ENCODE measurements at regions not wholly inside any gene's neighbourhood (a gene's known extent, or its start where the extent isn't known, plus 50 kb on each side); places are given as distances from the start of the nearest gene placed in this dataset.

DNA sequence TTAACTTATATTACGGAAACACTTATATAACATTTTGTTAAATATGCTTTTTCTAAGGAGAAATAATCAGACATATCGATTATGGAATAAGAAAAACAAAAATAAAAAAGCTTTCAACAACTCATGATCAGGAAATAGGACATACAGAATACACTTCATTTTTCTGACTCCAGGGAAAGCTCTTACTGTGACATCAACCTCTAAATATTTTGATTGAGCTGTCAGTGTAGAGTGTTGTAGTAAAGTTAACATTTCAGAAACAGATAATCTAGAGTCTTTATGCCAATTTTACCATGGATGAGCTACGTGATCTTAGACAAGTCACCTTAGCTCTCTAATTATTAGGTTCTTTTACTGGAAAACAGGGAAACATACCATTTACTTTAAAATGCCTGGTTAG, 218.9 kb upstream of the SORCS1 start:
- DNase-seq = no peak

DNA sequence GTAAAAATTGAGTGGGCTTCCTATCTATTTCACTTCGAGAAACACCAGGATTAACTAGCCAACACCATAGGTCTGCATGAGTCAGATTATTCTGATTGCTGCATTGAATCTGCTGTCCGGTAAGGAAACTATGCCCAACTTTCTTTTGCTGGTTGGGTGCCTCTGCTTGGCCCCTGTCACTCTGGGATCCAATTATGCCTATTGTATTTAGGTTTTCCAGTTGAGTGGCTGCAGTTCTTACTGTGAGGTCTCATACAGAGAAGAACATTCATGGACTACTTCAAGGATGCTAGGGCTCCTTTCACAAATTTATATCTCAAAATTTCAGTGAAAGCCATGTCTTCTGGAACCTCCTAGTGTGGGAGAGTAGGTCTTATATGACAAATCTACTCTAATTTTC, 215.1 kb upstream of the SORCS1 start:
- DNase-seq = no peak

DNA sequence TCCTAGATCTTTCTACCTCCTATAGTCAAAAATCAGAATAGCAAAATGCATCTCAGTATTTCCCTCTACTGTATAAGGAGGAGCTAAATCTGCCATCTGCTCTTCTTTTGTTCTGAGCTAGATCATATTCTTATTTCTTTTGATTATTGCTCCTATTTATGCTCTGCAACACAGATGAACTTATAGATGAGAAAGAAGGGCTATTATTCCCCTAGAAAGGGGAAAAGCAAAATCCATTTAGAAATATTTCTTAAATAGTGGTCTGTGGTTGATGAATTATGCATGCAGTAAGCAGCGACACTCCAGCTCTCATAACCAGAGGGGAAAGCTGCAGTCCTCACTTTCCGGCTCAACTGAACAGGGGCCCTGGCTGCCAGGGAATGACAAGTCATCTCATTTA, 207.3 kb upstream of the SORCS1 start:
- DNase-seq = no peak

DNA sequence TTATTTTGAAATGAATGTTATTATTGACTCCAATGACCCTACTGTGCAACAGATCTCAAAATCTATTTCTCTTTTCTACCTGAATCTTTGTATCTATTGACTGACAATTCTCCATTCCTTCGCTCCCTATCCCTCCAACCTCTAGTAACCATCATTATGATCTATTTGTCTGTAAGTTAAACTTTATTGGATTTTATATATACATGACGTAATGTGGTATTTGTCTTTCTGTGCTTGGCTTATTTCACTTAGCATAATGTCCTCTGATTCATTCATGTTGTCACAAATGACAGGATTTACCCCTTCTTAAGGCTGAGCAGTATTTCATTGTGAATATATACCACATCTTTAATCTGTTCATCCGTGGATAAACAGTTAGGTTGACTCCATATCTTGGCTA, 200.4 kb upstream of the SORCS1 start:
- DNase-seq = no peak

DNA sequence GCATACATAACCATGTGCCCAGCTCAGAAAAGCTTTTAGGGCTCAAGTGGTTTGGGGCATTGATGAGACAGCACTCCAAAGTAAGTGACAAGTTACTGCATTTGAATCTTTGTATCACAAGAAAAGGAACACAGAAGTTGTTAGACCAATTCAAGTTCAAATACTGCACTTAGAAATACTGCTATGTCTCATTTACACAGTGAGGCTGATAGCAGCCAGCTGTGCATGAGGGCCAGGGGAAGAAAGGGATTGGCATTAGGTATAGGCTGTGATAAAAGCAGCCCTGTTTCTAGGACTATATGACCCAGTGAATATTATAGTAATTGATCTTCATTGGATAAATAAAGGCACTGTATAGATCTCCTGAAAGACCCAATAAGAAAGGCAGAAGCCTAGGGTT, 197.8 kb upstream of the SORCS1 start:
- no peak for DNase-seq

DNA sequence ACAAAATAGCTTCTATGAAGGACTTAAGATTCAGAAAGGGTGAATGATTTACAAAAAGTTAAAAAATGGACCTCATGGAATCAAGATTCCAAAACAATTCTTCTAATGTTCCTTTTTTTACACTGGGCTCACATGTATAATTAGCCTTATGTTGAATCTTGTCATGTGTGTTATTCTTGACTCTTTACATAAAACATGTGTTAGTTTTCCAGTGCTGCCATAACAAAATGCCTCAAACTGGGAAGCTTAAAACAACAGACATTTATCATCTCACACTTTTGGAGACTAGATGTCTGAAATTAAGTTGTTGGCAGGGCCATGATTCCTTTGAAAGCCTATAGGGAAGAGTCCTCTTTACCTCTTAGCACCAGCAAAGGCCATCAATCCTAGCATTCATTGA, 192.5 kb upstream of the SORCS1 start:
- DNase-seq = no peak

DNA sequence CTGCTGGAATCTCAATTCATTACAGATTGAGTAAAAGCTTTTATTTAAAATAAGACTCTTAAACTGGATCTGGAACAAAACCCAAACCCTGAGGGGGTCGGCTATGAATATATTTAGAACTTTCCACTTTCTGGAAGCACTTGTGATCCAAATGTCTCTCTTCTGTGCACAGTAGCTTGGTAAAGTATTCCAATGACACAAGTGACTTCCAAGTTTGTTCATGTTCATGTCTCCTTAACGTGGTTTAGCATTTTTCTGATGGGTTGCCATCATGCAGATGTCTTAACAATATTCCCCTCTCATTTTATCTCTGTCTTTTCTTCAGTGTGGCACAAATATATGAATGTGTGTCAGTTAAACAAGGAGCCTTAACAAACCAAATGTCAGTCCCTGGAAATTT, 191.9 kb upstream of the SORCS1 start:
- DNase-seq = no peak

DNA sequence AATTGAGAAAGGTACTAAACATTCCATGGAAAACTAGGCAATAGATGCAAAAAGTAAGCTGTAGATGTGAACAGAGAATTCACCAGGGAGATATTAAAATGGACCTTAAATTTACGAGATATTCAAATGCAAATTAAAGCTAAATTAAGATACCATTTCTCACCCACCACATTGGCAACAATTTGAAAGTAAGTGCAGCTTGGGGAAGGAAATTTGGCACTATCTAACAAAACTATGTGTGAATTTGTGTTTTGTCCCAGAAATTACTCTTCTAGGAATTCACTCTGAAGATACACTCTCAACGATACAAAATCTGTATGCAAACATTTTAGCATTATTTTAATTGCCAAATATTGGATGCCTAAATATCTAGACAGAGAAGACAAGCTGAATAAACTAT, 178.2 kb upstream of the SORCS1 start:
- DNase-seq = no peak

DNA sequence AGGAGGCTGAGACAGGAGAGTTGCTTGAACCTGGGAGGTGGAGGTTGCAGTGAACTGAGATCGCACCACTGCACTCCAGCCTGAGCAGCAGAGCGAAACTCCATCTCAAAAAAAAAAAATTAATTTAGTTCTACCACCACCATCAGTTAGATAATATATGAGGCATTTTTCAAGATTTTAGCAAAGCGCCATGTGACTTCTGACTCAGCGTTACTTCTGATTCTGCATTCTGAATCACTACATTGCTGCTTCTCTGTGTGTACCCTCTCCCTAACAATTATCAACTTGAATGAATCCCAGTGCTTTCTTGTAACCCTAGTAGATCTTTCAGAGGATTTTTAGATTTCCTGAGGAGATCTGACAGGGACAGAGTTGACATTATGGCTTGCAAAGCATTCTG, 176.8 kb upstream of the SORCS1 start:
- no peak for DNase-seq

DNA sequence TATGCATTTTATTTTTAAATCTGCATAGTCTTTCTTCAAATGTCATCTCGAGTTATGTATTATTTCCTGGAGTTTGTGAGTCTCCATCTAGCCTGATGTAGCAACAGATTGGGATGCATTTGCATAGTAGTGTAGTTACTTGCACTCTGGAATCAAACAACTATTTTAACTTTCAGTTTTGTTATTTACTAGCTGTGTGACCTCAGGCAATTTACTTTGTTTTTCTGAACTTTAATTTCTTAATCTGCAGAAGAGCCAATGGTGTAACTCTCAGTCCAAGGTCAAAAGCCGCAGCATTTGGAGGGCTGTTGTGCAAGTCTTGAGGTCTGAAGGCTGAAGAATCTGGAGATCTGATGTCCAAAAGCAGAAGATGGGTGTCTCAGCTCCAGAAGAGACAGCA, 175.8 kb upstream of the SORCS1 start:
- DNase-seq = no peak

DNA sequence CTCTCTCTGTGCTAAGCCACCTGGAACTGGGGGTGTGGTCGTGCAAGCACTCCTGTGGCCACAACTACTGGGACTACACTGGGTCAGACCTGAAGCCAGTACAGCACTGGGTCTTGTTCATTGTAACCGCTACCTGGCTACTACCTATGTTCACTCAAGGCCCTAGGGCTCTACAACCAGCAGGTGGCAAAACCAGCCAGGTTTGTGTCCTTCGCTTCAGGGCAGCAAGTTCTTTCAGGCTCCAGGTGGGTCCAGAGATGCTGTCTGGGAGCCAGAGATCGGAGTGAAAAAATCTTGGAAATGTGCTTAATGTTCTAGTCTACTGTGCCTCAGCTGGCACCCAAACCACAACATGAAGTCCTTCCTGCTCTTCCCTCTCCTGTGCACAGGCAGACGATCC, 171.6 kb upstream of the SORCS1 start:
- no peak for DNase-seq

DNA sequence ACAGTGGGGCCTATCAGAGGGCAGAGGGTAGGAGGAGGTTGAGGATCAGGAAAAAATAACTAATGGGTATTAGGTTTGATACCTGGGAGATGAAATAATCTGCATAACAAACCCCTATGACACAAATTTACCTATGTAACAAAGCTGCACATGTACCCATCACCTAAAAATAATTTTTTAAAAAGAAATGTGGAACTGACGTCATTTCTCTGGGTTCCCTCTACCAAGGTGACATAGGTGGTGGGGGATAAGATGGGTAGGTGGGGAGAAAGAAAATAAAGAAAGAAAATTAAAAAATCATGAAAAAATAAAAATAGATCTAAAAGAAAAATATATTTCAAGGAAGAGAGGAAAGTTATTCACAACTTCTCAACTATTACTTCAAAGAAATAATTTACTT, 153.1 kb upstream of the SORCS1 start:
- DNase-seq = no peak

DNA sequence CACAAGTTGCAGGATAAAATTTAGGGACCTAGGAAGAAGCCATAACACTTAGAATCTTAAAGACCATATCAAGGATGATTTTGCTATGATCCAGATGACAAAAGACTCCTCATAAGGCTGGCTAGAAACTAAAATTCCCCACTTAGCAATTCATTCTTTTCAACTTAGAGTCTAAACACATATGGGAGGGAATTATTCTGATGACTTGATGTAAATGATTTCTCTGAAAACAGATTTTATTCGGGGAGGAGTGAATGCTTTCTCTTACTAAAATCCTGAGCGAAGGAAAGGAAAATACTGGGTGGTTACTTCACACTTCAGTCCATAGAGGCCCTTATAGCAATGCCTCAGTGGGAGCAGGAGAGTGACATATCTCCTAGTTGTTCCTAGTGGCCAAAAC, 138.7 kb upstream of the SORCS1 start:
- DNase-seq = no peak

DNA sequence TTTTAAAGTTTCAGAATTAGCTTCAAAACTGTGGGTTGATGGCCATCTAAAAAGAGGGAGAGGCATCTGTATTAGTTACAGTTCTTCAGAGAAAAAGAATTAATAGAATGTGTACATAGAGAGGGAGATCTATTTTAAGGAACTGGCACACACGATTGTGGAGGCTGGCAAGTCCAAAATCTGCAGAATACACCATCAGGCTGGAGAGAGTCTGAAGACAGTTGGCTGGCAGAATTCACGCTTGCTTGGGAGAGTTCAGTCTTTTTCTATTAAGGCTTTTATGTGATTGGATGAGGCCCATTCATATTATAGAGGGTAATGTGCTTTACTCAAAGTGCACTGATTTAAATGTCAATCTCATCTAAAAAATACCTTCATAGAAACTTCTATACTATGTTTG, 135.1 kb upstream of the SORCS1 start:
- no peak for DNase-seq

DNA sequence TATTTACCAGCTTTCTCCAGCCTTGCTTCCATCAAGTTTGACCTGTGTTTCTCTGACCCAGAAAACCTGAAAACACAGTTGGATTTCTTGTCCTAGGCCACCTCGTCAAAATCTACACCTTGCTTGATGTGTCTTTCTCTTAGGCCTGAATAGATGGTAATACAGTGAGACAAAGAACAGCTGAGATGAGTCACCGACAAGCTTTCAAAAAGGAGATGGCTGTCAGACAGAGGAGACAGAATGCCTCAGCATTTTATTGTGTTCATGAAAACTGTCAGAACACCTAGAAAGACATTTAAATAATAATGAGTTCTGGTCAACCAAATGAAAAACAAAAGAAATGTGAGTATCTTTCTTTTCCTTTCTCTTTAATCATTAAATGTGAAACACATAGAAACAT, 119.7 kb upstream of the SORCS1 start:
- DNase-seq = no peak

DNA sequence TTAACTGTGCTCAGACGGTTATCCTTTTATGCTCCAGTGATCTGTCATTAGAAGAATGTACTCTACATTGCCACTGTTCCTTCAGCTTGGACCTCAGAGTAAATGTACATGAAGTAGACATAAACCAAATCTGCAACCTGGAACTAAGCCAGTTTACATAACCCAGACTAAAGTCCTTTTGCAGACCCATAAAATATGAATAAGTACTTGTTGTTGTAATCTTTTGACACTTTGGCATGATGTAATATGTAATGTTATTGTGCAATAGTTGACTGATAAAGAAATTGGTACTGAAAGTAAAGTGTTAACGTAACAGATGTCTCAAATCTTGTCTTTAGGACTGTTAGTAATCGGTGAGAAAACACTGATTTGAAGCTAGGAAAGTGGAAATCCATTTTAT, 115.8 kb upstream of the SORCS1 start:
- no peak for DNase-seq

DNA sequence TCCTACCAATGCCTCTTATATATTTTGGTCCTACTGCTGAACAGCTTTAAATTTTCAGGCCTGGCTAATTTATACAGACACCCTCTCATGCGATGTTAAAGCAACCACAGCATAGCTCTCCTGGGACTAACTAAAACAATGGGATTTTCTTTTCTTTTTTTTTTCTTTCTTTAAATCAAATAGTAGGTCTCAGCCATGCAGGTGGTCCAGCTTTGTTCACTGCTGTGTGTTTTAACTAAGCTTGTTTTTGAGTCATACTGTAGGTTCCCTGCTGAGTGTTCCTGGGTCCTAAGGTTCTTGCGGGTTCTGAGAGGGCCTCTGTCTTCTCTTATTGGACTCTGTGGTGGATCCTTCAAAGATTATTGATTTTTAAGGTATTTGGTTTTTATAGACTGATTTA, 113.1 kb upstream of the SORCS1 start:
- DNase-seq = no peak

DNA sequence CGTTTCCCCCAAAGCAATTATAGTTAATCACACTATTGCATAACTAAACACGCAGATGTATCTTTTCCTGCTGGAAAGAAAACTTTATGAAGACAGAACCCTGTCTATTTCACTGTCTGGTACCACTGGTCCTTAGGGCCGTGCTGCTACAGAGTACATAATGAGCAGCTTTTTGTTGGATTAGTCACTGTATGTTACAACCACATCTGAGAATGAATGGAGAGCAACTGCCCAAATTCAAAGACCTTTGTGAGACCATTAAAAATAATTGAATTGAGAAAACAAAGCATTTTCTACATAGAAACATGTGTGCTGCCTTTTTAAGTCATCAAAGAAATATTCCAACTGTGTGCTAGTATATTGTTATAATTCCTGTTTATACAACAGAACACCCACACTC, 111.3 kb upstream of the SORCS1 start:
- no peak for DNase-seq

DNA sequence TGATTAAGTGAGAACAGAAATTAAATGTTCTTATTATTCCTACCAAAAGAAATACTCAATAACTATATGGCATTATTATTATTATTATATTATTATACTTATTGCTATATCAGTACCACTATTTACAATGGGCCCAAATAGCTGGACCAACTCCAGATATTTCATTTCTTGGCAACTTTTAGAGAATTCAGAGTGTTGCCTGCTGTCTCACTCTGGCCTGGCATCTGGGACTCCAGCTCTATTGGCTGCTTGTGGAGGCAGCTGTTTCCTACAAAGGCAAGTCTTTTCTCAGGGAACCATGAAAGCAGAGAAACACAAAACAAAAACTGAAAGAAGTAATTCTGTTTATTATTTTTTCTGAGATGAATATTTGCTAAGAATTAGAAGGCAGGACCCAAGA, 105.1 kb upstream of the SORCS1 start:
- DNase-seq = no peak

DNA sequence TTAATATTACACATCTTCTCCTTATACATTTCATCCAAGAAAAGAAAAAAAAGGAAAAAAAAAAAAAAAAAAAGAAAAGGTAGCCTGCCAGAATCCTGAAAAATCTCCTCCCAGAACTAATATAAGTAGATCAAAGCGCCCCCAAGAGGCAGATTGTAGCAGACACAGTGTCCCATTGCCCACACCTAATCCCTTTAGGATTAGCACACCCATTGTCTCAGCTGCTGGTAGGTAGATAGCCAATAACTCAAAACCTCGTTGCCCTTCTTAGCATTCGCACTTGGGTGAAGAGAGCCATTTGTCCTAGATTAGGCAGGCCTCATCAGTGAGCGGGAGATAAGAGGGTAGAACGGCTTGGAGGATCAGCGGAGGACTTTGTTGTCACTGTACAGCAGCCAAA, 100.2 kb upstream of the SORCS1 start:
- peak in 1 of 2 experiments; percentile 0 for DNase-seq

DNA sequence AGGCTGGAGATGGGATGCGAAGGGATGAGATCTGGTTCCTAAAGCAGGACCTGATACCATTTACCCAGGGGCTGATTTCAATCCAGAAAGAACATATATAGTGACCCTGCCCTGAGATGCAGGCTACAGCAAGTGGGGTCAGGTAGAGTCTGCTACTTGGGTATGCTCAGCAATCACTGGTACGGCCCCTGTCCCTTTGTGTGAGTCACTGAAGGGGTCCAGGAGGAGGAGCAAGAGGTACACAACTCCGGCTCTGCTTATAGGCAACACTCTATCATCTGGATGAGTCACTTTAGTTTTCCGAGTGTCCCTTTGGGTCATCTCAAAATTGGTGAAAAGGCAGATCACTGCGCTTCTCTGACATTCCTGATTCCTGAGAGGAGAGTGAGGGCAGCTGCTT, 79.6 kb upstream of the SORCS1 start:
- DNase-seq = no peak

DNA sequence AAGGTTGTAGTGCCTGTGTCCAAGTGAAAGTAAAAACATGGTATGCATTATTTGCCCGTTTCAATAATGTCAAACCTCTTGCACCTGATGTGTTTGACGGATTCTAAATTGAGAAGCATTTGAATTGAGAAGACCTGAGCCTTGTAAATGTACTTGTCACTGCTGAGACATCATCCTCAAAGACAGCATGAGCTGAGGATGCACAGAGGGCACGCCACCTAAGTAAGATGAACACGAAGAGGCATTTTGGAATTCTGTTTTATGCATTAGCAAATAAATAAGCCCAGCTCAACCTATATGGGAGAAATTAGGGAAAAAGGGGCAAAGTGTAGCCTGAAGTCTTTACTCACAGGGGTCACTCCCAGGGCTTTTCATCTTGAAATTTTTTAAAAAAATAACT, 73.8 kb upstream of the SORCS1 start:
- DNase-seq = no peak

DNA sequence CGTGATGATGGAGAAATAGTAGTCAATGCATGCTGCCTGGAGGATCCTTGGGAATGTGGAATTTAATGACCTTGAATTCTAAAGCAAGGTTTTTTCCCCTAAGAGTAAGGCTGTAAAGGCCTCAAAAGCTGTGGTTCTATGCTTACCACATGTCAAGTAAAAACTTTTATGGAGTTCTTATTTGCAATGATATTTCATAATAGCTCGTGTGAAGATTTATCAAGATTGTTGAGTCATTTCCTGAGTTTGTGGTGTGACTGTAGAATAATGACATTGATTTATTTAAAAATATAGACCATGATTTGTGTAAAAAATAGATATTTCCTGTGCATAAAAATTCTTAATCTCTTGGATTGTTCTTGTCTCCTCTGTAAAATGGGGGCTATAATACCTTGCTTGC, 67.5 kb upstream of the SORCS1 start:
- no peak for DNase-seq

DNA sequence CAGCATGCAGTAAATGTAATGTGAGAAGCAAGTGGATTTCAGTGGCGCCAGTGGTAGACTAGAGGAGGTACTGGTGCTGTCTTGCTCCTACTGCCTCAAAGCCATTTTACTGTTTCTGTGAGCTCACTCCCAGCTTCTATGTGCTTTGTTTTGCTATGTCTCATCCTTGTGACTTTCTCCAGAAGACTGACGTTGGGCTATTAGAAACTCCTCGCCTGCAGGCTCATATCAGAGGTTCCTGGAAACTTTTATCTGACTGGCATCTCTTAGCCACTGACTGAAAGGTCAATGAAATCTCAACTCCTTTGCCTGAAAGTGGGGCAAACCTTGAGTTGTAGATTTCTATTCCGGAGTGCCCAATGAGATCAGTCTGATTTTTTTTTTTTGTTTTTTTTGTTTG, 66.4 kb upstream of the SORCS1 start:
- DNase-seq = no peak

DNA sequence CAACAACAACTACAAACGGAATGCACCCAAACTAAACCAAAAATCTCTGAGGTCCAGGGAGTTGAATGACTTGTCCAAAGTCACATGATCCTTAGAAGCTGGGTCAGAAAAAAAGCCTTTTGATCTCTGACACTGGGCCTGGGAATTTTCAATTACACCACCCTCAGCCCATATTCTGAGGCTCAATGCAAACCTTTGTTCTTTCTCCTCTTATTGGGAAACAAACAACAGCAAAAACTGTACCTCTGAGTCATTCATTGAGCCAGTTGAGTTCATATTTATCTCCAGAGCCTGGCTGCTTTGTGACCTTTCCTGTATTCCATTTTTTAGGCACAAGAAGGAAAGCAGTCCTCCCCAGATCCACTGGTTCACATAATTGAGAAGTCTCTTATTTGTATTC, 51.2 kb upstream of the SORCS1 start:
- no peak for DNase-seq

Data from NCI-H524 (cell line).